GM21528 (cell line): ENCODE measurements at regions not wholly inside any gene's neighbourhood (a gene's known extent, or its start where the extent isn't known, plus 50 kb on each side); places are given as distances from the start of the nearest gene placed in this dataset.

ENCODE experiments used
- ATAC-seq: cut with Tn5 transposase; IDR thresholded peaks from one replicate; pipeline ENCODE4 v1.9.1; 2021; ENCODE audit warnings: mild to moderate bottlenecking, moderate library complexity; ENCODE audit not compliant: unreplicated experiment, low FRiP score

GRCh38 chr4:32824336-32824735 lies 2104.2 kb downstream of the PCDH7 start:
- ATAC-seq, result no peak

- ATAC-seq, result no peak
Measured at GRCh38 chr4:32826169-32826568, 2106.0 kb downstream of the PCDH7 start.

- no peak for ATAC-seq
Measured at GRCh38 chr4:32830160-32830559, 2110.0 kb downstream of the PCDH7 start.

DNA sequence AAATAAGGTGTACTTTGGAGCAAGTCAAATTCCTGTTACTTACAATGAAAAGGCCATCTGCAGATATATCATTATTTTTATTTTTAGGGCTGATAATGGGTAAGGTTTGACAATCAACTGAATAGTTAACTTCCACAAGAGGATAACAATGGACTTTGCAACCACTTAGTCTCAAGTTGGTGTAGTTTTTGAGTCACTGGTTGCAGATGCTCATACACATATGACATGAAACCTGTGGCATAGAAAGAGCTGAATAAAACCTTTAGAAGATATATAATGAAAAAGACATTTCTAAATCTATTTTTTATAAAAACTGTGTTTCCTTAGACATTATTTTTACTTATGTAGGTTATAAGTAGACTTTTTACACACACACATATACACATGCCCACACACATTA lies 2110.9 kb downstream of the PCDH7 start:
- no peak for ATAC-seq

GRCh38 chr4:32840461-32841189 lies 2120.5 kb downstream of the PCDH7 start:
- no peak for ATAC-seq

DNA sequence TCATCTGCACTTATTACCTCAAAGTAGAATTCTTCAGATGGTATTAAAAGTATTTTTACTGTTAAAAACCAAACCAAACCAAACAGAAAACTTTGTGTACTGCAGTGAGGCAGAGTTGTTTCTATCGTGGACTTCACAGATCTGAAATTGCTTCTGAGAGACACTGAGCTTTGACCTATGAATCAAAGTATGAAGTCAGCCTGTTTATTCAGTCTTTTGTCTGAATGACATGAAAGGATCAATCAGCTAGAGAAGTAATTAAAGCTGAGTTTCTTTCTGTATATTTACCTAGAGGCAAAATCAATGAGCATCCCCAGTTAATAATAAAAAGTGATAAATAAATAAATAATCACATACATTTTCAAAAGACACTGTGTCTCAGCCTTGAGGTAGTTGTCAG lies 2121.0 kb downstream of the PCDH7 start:
- ATAC-seq, result no peak

GRCh38 chr4:32847461-32847860 lies 2127.3 kb downstream of the PCDH7 start:
- no peak for ATAC-seq

DNA sequence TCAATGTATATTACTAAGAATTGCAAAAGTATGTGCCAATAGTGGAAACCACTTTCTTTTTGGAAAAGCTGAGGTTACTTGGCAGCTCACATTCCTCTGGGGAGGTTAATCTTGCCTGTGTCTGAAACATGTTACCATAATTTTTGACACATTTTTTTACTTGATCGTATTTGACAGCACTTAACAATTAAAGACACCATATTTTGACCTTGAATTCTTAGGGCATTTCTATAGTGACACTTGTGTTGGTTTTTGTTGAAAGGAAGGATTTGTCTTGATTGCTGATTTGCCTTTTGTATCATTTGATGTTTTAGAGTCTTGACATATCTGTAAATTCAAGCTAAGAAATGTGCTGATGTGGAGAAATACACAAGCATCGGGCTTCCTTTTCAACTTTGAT lies 2135.5 kb downstream of the PCDH7 start:
- no peak for ATAC-seq

DNA sequence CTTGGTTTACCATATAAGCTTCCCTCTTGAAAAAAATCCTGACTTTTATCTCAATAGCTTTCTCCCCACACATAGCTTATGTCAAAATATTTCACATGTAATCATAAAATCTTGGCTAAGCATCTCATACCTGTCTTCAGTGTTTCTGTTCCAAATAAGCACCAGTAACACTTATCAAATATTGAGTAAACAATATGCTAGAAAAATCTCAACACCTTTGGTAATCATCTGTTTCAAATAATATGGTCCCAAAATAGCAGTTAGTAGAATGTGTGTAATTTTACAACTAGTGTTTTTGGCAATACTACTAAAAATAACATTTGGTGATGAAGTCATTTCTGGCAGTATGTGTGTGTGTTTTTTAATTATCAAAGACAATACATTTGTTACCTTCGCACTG lies 2138.2 kb downstream of the PCDH7 start:
- no peak for ATAC-seq

GRCh38 chr4:32858971-32859370 lies 2138.8 kb downstream of the PCDH7 start:
- ATAC-seq, result no peak

DNA sequence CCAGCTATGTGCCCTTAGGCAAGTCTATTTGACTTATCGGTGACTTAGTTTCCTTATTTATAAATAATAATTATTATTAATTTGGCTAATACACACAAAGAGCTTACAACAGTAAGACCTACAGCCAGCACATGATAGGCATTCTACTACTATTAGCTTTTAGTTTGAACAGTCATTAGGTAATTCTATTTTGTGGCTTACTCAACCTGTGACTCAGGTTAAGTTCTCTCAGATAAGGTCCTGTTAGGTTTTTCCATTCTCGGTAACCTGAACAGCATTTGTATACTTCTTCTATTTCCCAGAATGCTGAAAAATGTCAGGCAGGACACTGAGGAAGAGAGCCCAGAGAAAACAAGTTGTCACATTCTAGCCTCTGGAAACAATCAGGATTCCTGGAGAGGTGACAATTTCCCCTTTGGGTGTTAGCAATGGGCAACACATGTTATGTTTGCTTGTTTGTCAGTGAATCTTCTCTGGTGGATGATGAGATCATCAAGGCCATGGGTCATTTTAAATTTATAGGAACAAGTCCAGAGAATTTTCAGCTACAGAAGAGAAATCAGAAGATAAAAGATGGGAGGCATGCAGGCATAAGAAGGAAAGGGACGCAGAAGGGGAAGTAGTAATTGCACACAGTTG lies 2144.7 kb downstream of the PCDH7 start:
- ATAC-seq, result no peak

DNA sequence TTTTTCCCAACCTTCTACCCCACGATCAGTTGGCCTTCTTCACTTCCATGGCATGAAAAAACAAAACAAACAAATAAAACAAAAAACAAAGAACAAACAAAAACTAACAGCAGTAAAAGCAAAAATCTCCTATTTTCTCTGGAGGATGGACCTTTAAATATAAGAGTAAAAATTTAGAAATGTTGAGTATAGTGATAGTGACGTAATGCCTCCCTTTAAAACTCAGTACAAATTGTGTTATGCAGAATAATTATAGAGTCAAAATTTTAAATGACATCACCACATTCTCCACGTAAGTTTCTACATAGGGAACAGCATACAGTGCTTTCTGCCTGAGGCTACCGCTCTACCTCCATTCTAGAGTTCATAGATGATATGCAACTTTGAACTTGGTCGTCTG lies 2156.4 kb downstream of the PCDH7 start:
- no peak for ATAC-seq

DNA sequence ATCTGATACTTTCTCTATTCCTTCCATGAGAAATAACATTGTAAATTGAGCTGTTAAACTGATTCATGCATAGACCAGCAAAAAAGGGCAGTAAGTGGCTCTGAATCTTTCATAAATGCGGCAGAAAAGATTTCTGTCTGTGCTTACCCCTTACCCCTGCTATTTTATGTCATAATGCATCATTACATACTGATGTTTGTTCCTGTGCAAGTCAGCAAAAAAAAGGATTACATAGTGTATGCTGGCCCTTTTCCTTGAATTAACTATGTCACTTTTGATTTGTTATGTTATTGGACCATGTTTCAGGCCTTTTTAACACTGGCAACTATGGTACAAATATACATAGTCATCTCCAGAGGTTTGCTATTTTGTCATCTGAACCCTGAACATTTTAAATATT lies 2159.7 kb downstream of the PCDH7 start:
- no peak for ATAC-seq

GRCh38 chr4:32884198-32884597 lies 2164.0 kb downstream of the PCDH7 start:
- no peak for ATAC-seq

DNA sequence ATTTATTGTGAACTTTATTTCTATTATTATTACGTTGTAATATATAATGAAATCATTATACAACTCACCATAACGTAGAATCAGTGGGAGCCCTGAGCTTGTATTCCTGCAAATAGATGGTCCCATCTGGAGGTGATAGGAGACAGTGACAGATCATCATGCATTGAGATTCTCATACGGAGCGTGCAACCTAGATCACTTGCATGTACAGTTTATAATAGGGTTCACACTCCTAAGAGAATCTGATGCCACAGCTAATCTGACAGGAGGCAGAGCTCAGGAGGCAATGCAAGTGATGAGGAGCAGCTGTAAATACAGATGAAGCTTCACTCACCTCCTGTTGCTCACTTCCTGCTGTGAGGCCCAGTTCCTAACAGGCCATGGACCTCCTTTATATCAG lies 2170.2 kb downstream of the PCDH7 start:
- no peak for ATAC-seq

- ATAC-seq, result no peak
Measured at GRCh38 chr4:32909053-32909452, 2188.9 kb downstream of the PCDH7 start.

- ATAC-seq, result no peak
Measured at GRCh38 chr4:32909736-32910135, 2189.6 kb downstream of the PCDH7 start.

GRCh38 chr4:32917586-32917985 lies 2197.4 kb downstream of the PCDH7 start:
- no peak for ATAC-seq

DNA sequence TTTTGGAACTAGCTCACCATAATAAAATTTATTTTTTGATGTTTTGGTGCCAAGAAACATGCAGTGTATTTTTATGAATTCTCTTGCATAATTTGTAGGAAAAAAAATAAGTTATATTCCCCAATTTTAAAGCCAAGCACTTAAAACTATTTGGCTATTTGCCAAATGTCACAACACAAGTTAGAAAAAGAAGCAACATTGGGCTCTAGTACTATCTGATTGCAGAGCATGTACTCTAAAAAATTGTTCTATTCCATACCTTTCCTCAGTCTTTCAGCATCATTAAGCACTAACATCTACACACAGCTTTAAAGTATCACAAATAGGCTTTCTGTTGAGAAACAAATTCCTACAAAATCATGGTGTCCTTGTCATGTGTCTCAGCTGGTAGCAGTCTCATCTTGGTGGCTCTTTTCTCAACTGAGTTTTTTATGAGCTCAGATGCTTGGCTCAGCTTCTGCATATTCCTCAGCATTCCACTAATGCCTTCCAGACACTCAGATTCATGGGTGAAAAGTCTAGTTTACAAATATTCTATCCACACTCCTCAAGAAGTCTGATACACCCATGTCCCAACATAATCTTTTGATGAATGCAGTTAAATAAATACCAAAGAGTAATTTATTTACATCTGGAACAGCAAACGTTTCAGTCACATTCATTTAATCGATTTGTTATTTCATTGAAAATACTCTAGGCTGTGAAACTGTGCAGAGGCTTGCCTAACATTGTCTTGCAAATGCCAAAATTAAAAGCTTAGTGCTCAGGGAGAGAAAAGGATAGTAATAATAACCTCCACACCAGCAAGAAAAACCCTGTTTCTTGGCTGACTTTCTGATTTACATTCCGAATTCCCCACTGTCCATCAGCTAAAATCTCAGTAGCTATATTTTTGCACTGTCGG lies 2209.9 kb downstream of the PCDH7 start:
- ATAC-seq, result no peak

DNA sequence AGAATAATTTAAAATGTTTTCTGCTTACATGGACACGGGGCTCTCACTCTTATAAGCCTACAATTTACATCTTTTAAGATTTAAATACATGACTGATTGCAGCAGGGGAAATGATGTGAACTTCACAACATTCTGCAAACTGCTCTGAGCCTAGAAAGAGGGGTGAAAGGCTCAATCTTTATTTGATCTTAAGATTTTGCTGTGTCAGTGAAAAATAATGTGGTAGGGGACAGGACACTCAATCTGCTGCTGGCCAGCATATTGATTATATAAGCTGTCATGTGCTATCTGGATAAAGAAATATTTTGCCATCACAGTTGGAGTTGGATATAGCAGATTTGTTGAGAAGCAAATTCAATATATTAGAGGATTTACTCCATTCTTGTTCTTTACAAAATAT lies 2210.5 kb downstream of the PCDH7 start:
- no peak for ATAC-seq

DNA sequence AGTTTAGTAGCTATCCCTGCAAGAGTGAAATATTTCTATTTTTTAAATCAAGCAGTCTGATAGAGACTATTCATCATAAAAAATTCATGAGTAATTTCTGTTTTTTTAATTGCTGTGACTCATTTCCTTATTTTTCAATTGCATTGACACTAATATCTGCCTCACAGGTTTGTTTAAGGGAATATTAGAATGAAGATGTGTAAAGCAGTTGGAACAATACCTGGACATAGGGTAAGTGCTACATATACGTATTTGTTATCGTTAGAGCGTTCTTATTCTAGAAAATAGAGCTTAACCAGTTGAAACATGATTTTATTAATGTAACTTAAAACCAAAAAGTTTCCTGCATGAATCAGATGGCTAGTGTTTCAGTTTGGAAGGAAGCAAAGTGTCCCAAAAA lies 2211.3 kb downstream of the PCDH7 start:
- no peak for ATAC-seq
